22Rv1 (cell line): ENCODE measurements at regions not wholly inside any gene's neighbourhood (a gene's known extent, or its start where the extent isn't known, plus 50 kb on each side); places are given as distances from the start of the nearest gene placed in this dataset.

Experiments used
- H3K27ac ChIP-seq: fragments of 450-650 bp; 2 replicates; pipeline ENCODE4 v1.5.1; 2017
- CTCF ChIP-seq: fragments of 450-650 bp; IDR thresholded peaks from 2 replicates; pipeline ENCODE4 v1.5.1; 2017; ENCODE audit warnings: mild to moderate bottlenecking
- ZFX ChIP-seq: fragments of 450-650 bp; IDR thresholded peaks from 2 replicates; pipeline ENCODE4 v1.6.1; 2017; ENCODE audit warnings: antibody characterized with exemption, borderline replicate concordance

DNA sequence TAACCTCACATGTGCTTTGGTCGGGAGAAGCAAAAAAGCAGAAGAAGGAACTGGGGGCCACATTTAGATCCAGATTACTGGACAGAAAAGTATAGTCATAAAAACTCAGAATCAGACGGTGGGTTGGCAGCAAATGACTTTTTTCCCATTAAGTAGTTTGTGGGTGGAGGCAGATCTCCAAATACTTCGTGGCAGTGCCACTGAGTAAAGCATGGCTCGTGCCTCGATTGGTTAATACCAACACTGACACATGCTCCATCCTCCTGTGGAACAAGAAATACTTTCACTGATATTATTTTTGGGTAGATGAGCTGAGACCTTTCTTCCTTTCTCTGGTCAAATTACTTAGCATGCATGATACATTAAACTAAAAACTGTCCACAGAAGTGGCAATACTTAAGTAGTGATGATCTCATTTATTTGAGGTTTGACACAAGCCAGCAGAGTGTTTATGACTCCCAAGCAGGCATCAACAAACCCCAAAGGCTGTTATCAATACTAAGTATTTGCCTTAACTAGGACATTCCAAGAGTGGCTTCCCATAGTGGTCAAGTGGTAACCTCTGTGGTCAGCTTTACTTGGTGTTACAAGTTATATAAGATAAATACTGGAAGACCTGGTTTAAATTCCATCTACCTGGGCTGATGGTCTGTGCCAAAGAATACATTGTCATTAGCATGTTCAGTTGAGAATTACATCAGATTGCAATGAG lies 500.0 kb upstream of the RUNX1 start:
- no peak overlapping the region for H3K27ac ChIP-seq
- TF ChIP-seq CTCF (no peak), ZFX (no peak)

GRCh38 chr21:35547946-35548774 lies 499.1 kb upstream of the RUNX1 start:
- H3K27ac ChIP-seq: no peak overlapping the region
- TF ChIP-seq ZFX (no peak), CTCF (no peak)

DNA sequence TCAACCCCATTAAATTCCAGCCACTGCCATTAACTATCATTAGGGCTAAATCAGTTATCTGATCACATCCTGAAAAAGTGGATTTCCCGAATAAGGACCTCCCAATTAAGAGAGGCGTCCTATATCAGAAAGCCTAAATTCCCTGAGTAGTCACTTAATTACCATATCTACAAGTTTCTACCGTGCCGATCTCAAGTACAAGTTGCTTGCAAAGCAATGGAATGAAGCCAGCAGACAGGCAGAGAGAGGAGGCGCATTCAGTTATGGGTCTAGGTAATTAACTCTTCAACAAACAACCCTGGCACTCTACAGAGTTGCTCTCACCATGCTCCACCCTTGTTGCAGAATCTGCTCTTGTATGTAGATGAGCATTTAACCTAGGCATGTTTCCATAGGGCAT lies 494.6 kb upstream of the RUNX1 start:
- no peak overlapping the region for H3K27ac ChIP-seq
- no peak for TF ChIP-seq CTCF
- no peak for TF ChIP-seq ZFX

DNA sequence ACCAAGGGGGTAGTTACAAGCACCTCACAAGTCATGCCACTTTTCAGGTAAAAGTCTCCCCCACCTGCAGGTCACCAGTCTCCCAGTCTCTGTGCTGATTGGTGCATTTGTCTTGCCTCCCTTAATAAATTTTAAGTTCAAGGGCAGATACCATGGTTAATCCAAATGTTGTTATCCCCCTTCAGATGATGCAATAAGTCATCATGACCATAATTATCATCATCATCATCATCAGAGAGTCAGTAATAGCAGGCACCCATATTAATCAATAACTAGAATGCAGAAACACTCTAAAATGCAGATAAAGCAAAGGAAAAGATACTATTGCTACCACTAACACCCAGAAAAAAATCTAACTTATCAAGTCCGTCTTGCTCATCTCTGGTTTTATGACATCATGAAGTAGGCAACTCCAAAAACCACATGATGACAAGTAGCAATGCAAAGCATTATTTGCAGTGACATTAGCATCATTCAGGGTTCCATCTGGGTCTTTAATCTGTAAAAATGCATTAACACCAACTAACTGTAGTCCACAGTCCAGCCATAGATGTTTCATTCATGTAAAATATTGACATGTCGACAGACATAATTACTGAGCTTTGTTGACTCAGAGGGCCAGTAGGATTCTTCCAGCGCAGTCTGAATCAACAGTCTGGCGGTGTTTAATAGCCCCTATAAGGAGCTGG lies 492.0 kb upstream of the RUNX1 start:
- TF ChIP-seq CTCF (no peak), ZFX (no peak)
- no peak overlapping the region for H3K27ac ChIP-seq

- no peak overlapping the region for H3K27ac ChIP-seq
- no peak for TF ChIP-seq ZFX
- no peak for TF ChIP-seq CTCF
These were observed 489.3 kb upstream of the RUNX1 start for GRCh38 chr21:35538386-35538785.

DNA sequence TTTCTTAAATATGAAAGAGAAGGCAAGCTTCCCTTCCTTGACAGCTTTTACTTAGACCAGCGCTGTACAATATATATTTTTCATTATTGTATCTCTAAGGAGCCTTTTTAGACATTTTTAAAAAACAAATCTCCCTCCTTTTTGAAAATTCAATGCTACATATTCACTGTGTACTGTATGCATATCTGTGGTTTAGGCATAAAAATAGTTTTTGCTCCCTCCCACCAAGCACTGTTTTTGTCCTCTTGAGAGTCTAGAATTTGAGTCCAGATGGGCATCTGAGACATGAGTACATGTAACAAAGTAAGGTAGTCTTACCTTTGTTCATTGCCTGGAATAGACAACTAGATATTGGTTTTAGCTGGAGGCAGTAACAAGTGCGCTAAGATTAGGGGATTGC lies 488.5 kb upstream of the RUNX1 start:
- TF ChIP-seq ZFX (no peak), CTCF (no peak)
- H3K27ac ChIP-seq: no peak overlapping the region
